ENCODE measurements at regions not wholly inside any gene's neighbourhood (a gene's known extent, or its start where the extent isn't known, plus 50 kb on each side); places are given as distances from the start of the nearest gene placed in this dataset.

- no peak for TF ChIP-seq CTCF (IDR thresholded peaks at IDR 0.05; ENCODE audit: extremely low read depth, missing control alignments)
- DNase-seq (ENCODE audit: low spot score) = no peak
Measured at GRCh38 chr9:100927763-100928162, 100.8 kb upstream of the PLPPR1 start.

GRCh38 chr9:100933656-100934055 is 94.9 kb upstream of the PLPPR1 start:
- TF ChIP-seq CTCF (IDR thresholded peaks at IDR 0.05; ENCODE audit: extremely low read depth, missing control alignments) = no peak
- no peak for DNase-seq (ENCODE audit: low spot score)

GRCh38 chr9:100937382-100937781 is 91.1 kb upstream of the PLPPR1 start:
- no peak for DNase-seq (ENCODE audit: low spot score)
- TF ChIP-seq CTCF (IDR thresholded peaks at IDR 0.05; ENCODE audit: extremely low read depth, missing control alignments) = no peak

- TF ChIP-seq CTCF (IDR thresholded peaks at IDR 0.05; ENCODE audit: extremely low read depth, missing control alignments) = no peak
- no peak for DNase-seq (ENCODE audit: low spot score)
Measured at GRCh38 chr9:100938507-100938906, 90.0 kb upstream of the PLPPR1 start.

- DNase-seq (ENCODE audit: low spot score) = no peak
- TF ChIP-seq CTCF (IDR thresholded peaks at IDR 0.05; ENCODE audit: extremely low read depth, missing control alignments) = no peak
Measured at GRCh38 chr9:100939636-100940035, 88.9 kb upstream of the PLPPR1 start.

GRCh38 chr9:100959226-100959625 is 69.3 kb upstream of the PLPPR1 start:
- TF ChIP-seq CTCF (IDR thresholded peaks at IDR 0.05; ENCODE audit: extremely low read depth, missing control alignments) = no peak
- no peak for DNase-seq (ENCODE audit: low spot score)

Measured in GM20000 (cell line).